ENCODE measurements at regions not wholly inside any gene's neighbourhood (a gene's known extent, or its start where the extent isn't known, plus 50 kb on each side); places are given as distances from the start of the nearest gene placed in this dataset.

DNA sequence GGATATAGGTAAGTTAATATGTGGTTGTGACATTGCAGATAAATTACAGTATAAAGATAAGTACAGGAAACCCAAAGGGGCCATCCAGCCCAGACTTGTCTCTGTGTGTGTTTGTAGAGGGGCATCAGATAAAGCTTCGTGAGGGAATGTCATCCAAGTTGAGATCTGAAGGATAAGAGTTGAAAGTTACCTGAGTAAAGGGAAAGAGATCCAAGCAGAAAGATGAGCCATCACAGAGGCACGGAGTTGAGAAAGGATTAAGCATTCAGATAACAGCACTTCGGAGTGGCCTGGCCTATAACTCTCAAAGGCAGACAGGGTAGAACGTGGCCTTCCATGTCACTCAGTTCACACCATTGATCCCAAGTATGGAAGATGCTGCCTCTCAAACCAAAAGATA, 749.1 kb downstream of the ADGRL2 start:
- Histone ChIP-seq H3K79me1 (ENCODE audit: low read depth in 1 of 2, low read length in 2 of 2) (no peaks in the 10 kb centered on the region), H3K23ac (ENCODE audit: low read depth, low read length) (no peak overlapping the region), H3K18ac (ENCODE audit: low read depth, low read length) (no peak overlapping the region), H4K5ac (ENCODE audit: low read depth, low read length) (no peak overlapping the region), H4K8ac (ENCODE audit: low read depth in 2 of 2, low read length in 2 of 2) (no peak overlapping the region), H3K56ac (ENCODE audit: extremely low read depth, insufficient read depth, low read length) (no peak overlapping the region), H3K4me2 (ENCODE audit: low read depth, low read length) (no peak overlapping the region), H4K91ac (ENCODE audit: insufficient read depth, low read depth, low read length) (no peak overlapping the region), H2AK5ac (ENCODE audit: low read depth, low read length) (no peak overlapping the region), H3K9me3 (ENCODE audit: control insufficient read depth, insufficient read depth, low read length) (peaks cover 2% of the 10 kb centered on the region; the same call in 1 of the 2 replicates), H3K4ac (ENCODE audit: low read depth, low read length) (no peak overlapping the region), H3K27me3 (ENCODE audit: control insufficient read depth, insufficient read depth, low read length) (no peaks in the 10 kb centered on the region), H3K9me1 (ENCODE audit: insufficient read depth, low read length) (no peaks in the 10 kb centered on the region), H2BK120ac (ENCODE audit: low read depth, low read length) (no peak overlapping the region), H3K4me3 (ENCODE audit: insufficient read depth, low read depth, low read length) (no peak overlapping the region), H3K4me1 (ENCODE audit: control insufficient read depth, insufficient read depth, low read length) (no peaks in the 10 kb centered on the region), H3K14ac (replicated peaks; ENCODE audit: low read depth, low read length) (no peak overlapping the region), H3K36me3 (ENCODE audit: control insufficient read depth, insufficient read depth, low read length) (no peaks in the 10 kb centered on the region), H3K9ac (ENCODE audit: low read depth, low read length) (no peak overlapping the region), H2BK15ac (ENCODE audit: low read depth, low read length) (no peak overlapping the region), H4K20me1 (ENCODE audit: insufficient read depth, low read length) (no peaks in the 10 kb centered on the region), H2BK20ac (ENCODE audit: low read depth, low read length) (no peak overlapping the region), H2BK5ac (ENCODE audit: low read depth, low read length, poor library complexity, severe bottlenecking) (no peak overlapping the region), H3K27ac (ENCODE audit: insufficient read depth, low read length) (no peak overlapping the region), H2AK9ac (replicated peaks; ENCODE audit: low read depth, low read length, poor library complexity) (no peak overlapping the region), H2AFZ (replicated peaks; ENCODE audit: low read length, poor library complexity) (no peak overlapping the region)
- BruUV-seq (replicated peaks) = no TSS peak
- dilution Hi-C loops (cut with HindIII; ENCODE audit: low sequenced_read_pairs, unreplicated experiment) (no loop called here), intact Hi-C loops (cut with micrococcal nuclease) (no loop called here), in situ Hi-C loops (cut with MboI; ENCODE audit: low sequenced_read_pairs) (no loop called here)
- WGBS, 2 experiments (ENCODE audit: extremely low coverage in 2 of 2, insufficient read length in 1 of 2) = 14% methylated on average over 1 of the region's 4 CpGs; no CpG with 5 or more reads in 1 of the 2 experiments
- ChIA-PET CTCF (no interaction called here), POLR2A (ENCODE audit: unreplicated experiment) (no interaction called here)
- no peak for ATAC-seq (ENCODE audit: low read depth)
- TF ChIP-seq CEBPB (IDR thresholded peaks at IDR 0.05; ENCODE audit: low read depth, low read length) (no peak), RCOR1 (IDR thresholded peaks at IDR 0.05; ENCODE audit: insufficient replicate concordance, low read length) (no peak)
- no peak for DNase-seq
